ENCODE measurements at regions not wholly inside any gene's neighbourhood (a gene's known extent, or its start where the extent isn't known, plus 50 kb on each side); places are given as distances from the start of the nearest gene placed in this dataset.
"Not testable (repeated sequence)": the region's sequence is repeated elsewhere in the genome, so short reads cannot be mapped to it uniquely, and the experiment has no call there.

- intact Hi-C loops (cut with DNase I), result no loop called here
- H3K4me3 ChIP-seq, result no peak overlapping the region
- H3K36me3 ChIP-seq, result no peaks in the 10 kb centered on the region
- H3K27ac ChIP-seq, result no peak overlapping the region
- no peak for DNase-seq
- TF ChIP-seq CTCF (IDR thresholded peaks at IDR 0.05), result no peak
- no peaks in the 10 kb centered on the region for H3K4me1 ChIP-seq
- peaks cover 0 to 37% of the 10 kb centered on the region in 2 donors for H3K27me3 ChIP-seq
- ATAC-seq, result no peak
- H3K9me3 ChIP-seq, result no peaks in the 10 kb centered on the region
These were observed 101.8 kb upstream of the SULF2 start for GRCh38 chr20:47887064-47887463.

- DNase-seq (no peak), ATAC-seq (no peak)
- Histone ChIP-seq H3K27ac (no peak overlapping the region), H3K27me3 (peaks cover 0 to 37% of the 10 kb centered on the region in 2 donors), H3K36me3 (no peaks in the 10 kb centered on the region), H3K4me1 (no peaks in the 10 kb centered on the region), H3K4me3 (no peak overlapping the region), H3K9me3 (no peaks in the 10 kb centered on the region)
- intact Hi-C loops (cut with DNase I), result no loop called here
- TF ChIP-seq CTCF (IDR thresholded peaks at IDR 0.05), result no peak
These were observed 101.3 kb upstream of the SULF2 start for GRCh38 chr20:47886454-47887041.

- Histone ChIP-seq H3K9me3 (no peaks in the 10 kb centered on the region), H3K27me3 (peaks cover 0 to 37% of the 10 kb centered on the region in 2 donors), H3K4me1 (no peaks in the 10 kb centered on the region), H3K36me3 (no peaks in the 10 kb centered on the region), H3K4me3 (no peak overlapping the region), H3K27ac (no peak overlapping the region)
- intact Hi-C loops (cut with DNase I), result no loop called here
- ATAC-seq, result no peak
- no peak for DNase-seq
- no peak for TF ChIP-seq CTCF (IDR thresholded peaks at IDR 0.05)
These were observed 100.7 kb upstream of the SULF2 start for GRCh38 chr20:47885909-47886453.

GRCh38 chr20:47883940-47884339, 98.7 kb upstream of the SULF2 start:
- H3K27ac ChIP-seq; H3K36me3 ChIP-seq; H3K9me3 ChIP-seq; DNase-seq; intact Hi-C loops (cut with DNase I); H3K4me1 ChIP-seq; H3K4me3 ChIP-seq; ATAC-seq: not testable (repeated sequence)
- peaks cover 0 to 28% of the 10 kb centered on the region in 2 donors for H3K27me3 ChIP-seq

GRCh38 chr20:47883186-47883585, 97.9 kb upstream of the SULF2 start:
- no peaks in the 10 kb centered on the region for H3K36me3 ChIP-seq
- intact Hi-C loops (cut with DNase I), result no loop called here
- H3K4me1 ChIP-seq, result no peaks in the 10 kb centered on the region
- no peak overlapping the region for H3K4me3 ChIP-seq
- TF ChIP-seq CTCF (IDR thresholded peaks at IDR 0.05), result no peak
- no peak for ATAC-seq
- peaks cover 0 to 31% of the 10 kb centered on the region in 2 donors for H3K27me3 ChIP-seq
- no peak overlapping the region for H3K27ac ChIP-seq
- DNase-seq, result no peak
- H3K9me3 ChIP-seq, result no peaks in the 10 kb centered on the region

DNA sequence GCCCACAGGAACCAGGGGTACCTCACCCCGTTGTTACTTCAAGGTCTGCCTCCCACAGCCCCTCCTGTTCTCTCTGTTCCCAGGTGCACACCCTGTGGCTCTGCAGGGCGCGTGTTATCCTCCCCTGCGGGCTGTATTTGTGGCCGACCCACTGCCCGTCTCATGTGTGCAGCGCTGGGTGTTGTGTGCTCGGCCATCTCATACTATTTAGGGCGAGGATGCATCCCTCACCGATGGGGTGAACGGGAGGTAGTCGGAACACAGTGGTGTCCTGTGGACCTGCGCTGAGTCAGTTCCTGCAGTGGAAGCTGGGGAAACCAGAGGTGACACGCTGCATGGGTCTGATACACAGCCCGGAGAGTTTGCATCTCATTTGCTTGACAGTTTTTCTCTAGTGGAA, 94.5 kb upstream of the SULF2 start:
- Histone ChIP-seq H3K36me3 (no peaks in the 10 kb centered on the region), H3K4me3 (no peak overlapping the region), H3K9me3 (no peaks in the 10 kb centered on the region), H3K4me1 (no peaks in the 10 kb centered on the region), H3K27ac (no peak overlapping the region), H3K27me3 (peaks cover 0 to 15% of the 10 kb centered on the region in 2 donors)
- no peak for ATAC-seq
- no peak for DNase-seq
- no peak for TF ChIP-seq CTCF (IDR thresholded peaks at IDR 0.05)
- intact Hi-C loops (cut with DNase I), result no loop called here
